ENCODE measurements at regions not wholly inside any gene's neighbourhood (a gene's known extent, or its start where the extent isn't known, plus 50 kb on each side); places are given as distances from the start of the nearest gene placed in this dataset.

DNA sequence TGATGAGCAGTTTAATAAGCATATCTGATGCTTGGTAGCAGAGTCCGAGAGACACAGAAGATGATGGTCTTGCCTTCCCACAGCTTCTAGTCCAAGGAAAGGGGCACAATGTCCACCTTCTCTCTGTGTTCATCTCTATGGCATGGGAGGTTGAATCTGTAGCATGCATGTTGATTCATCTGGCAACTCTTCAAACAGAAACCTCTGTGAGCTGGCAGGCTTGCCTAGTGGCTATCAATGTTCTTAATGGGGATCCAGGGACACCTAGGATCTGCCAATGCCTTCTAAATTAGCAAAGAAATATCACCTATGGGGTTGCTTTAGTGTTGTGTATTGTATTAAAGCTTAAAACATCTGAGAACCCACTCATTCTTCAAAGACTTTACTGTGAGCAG lies 170.8 kb downstream of the INO80D start:
- no peak overlapping the region for H3K27ac ChIP-seq (ENCODE audit: low read depth, low read length)
- no peaks in the 10 kb centered on the region for H3K79me2 ChIP-seq (ENCODE audit: insufficient read depth, low read length)
- H3K4me3 ChIP-seq (replicated peaks in 1 of 2; ENCODE audit: low read depth in 1 of 2, low read length in 2 of 2) = no peak overlapping the region
- POLR2A ChIA-PET = no interaction called here
- H3K4me2 ChIP-seq (ENCODE audit: low read length) = no peak overlapping the region
- TF ChIP-seq YY1 (IDR thresholded peaks at IDR 0.05; ENCODE audit: extremely low read depth, insufficient replicate concordance, low read depth, low read length) (no peak), FOSL1 (IDR thresholded peaks at IDR 0.05; ENCODE audit: low read depth) (no peak), ZNF274 (IDR thresholded peaks at IDR 0.05; ENCODE audit: low read depth, low read length) (no peak), SRF (IDR thresholded peaks at IDR 0.05; ENCODE audit: low read depth) (no peak), CEBPB (IDR thresholded peaks at IDR 0.05; ENCODE audit: low read depth) (no peak), CBX3 (IDR thresholded peaks at IDR 0.05; ENCODE audit: low read depth) (no peak), JUND (IDR thresholded peaks at IDR 0.05) (no peak), REST (IDR thresholded peaks at IDR 0.05; ENCODE audit: low read depth) (no peak)
- DNase-seq (ENCODE audit: low read depth, low spot score) (no peak), ATAC-seq (no peak)
- no peaks in the 10 kb centered on the region for H4K20me1 ChIP-seq (ENCODE audit: insufficient read depth)
- RAD21 ChIA-PET (ENCODE audit: low non-redundant PET in 1 of 2, low total read pairs in 2 of 2, uncharacterized antibody in 2 of 2, unreplicated experiment in 2 of 2) = no interaction called here
- intact Hi-C loops (cut with micrococcal nuclease) = no loop called here
- H3K36me3 ChIP-seq (ENCODE audit: control insufficient read depth in 1 of 2, insufficient read depth in 2 of 2, low read length in 2 of 2) = no peaks in the 10 kb centered on the region
- no peaks in the 10 kb centered on the region for H3K4me1 ChIP-seq (ENCODE audit: control insufficient read depth in 1 of 2, insufficient read depth in 2 of 2, low read length in 2 of 2)
- no peak overlapping the region for H3K9ac ChIP-seq (ENCODE audit: low read length)
- BruUV-seq (replicated peaks) = no TSS peak
- no peak overlapping the region for H2AFZ ChIP-seq (ENCODE audit: low read depth, low read length, poor library complexity, severe bottlenecking)
- H3K9me3 ChIP-seq (ENCODE audit: control insufficient read depth in 1 of 2, insufficient read depth in 1 of 2, low read depth in 1 of 2, low read length in 2 of 2) = no peaks in the 10 kb centered on the region
- H3K9me2 ChIP-seq (ENCODE audit: insufficient read depth) = no peaks in the 10 kb centered on the region
- CTCF ChIA-PET = interaction anchor here (1.7 kb wide), 1 partner anchor 11 kb away, joined by 4 read pairs; no protein-coding TSS in a partner anchor
- H3K27me3 ChIP-seq (ENCODE audit: insufficient read depth, low read length) = peaks cover 8% of the 10 kb centered on the region; the same call in 1 of the 2 replicates

All from HCT116 (cell line).